Neural crest cell (in vitro differentiated cells): ENCODE measurements at regions not wholly inside any gene's neighbourhood (a gene's known extent, or its start where the extent isn't known, plus 50 kb on each side); places are given as distances from the start of the nearest gene placed in this dataset.

Experiments used
- DNase-seq: peaks from one replicate; pipeline ENCODE4 v3.0.0; 2021; ENCODE audit warnings: low read depth, mixed read lengths, low spot score
- H3K27ac Mint-ChIP-seq: one replicate; pipeline ENCODE4 v1.8.0; 2021; ENCODE audit warnings: mild to moderate bottlenecking, mixed read lengths; ENCODE audit not compliant: unreplicated experiment
- H3K27me3 Mint-ChIP-seq: 2 replicates; pipeline ENCODE4 v1.8.0; 2021; ENCODE audit warnings: low read depth, mild to moderate bottlenecking, mixed read lengths
- H3K36me3 Mint-ChIP-seq: 2 replicates; pipeline ENCODE4 v1.8.0; 2021; ENCODE audit warnings: low read depth, mild to moderate bottlenecking, mixed read lengths
- H3K4me1 Mint-ChIP-seq: 2 replicates; pipeline ENCODE4 v1.8.0; 2021; ENCODE audit warnings: mixed read lengths
- H3K4me3 Mint-ChIP-seq: one replicate; pipeline ENCODE4 v1.8.0; 2021; ENCODE audit warnings: mild to moderate bottlenecking, mixed read lengths
- H3K9me3 Mint-ChIP-seq: 2 replicates; pipeline ENCODE4 v1.8.0; 2021; ENCODE audit warnings: mixed read lengths
- CTCF ChIP-seq: fragments of 200-600 bp; sonication (generic); conservative IDR thresholded peaks from 2 replicates; pipeline ENCODE4 v1.5.0; 2021; ENCODE audit warnings: antibody characterized with exemption, mild to moderate bottlenecking

GRCh38 chr11:100585728-100586127, 101.4 kb upstream of the ARHGAP42 start:
- Mint-ChIP-seq H3K9me3 (peaks cover 3% of the 10 kb centered on the region), H3K36me3 (no peaks in the 10 kb centered on the region), H3K4me1 (no peaks in the 10 kb centered on the region), H3K4me3 (no peak overlapping the region), H3K27me3 (no peaks in the 10 kb centered on the region), H3K27ac (no peak overlapping the region)
- no peak for TF ChIP-seq CTCF
- DNase-seq = no peak

DNA sequence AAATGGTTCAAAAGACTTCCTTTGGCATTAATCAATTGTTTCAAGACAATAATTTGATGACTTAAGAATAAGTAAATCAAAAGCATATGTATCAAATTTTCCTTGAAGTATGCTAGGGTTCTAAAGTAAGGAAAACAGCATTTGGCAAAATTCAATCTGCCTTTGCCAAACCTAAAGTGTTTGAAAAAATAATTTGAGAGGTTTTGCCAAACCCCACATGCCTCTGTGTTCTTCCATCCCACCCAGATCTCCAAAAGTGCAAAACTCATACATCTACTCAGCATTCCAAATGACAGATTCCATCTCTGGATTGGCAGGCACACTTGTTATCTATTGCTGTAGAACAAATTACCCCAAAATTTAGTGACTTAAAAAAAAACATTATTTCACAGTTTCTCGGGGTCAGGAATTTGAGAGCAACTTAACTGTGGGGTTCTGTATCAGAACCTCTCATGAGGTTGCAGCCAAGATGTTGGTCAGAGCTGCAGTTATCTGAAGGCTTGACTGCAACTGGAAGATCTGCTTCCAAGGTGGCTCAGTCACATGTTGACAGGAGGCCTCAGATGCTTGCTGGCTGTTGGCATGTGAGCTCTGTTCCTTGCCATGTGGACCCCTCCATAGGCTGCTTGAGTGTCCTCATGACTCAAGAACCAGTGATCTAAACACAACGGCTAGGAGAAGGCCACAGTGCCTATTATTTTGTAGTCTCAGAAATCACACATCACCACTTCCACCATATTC, 100.6 kb upstream of the ARHGAP42 start:
- Mint-ChIP-seq H3K27ac (no peak overlapping the region), H3K4me1 (no peaks in the 10 kb centered on the region), H3K36me3 (no peaks in the 10 kb centered on the region), H3K4me3 (no peak overlapping the region), H3K9me3 (peaks cover 3% of the 10 kb centered on the region), H3K27me3 (no peaks in the 10 kb centered on the region)
- no peak for DNase-seq
- no peak for TF ChIP-seq CTCF

- H3K27me3 Mint-ChIP-seq = no peaks in the 10 kb centered on the region
- H3K36me3 Mint-ChIP-seq = no peaks in the 10 kb centered on the region
- H3K4me1 Mint-ChIP-seq = no peaks in the 10 kb centered on the region
- H3K4me3 Mint-ChIP-seq = no peak overlapping the region
- H3K27ac Mint-ChIP-seq = no peak overlapping the region
- H3K9me3 Mint-ChIP-seq = no peaks in the 10 kb centered on the region
- TF ChIP-seq CTCF = no peak
- no peak for DNase-seq
Measured at GRCh38 chr11:100592619-100593260, 94.3 kb upstream of the ARHGAP42 start.

GRCh38 chr11:100593291-100593690, 93.8 kb upstream of the ARHGAP42 start:
- H3K27me3 Mint-ChIP-seq = no peaks in the 10 kb centered on the region
- H3K9me3 Mint-ChIP-seq = no peaks in the 10 kb centered on the region

DNA sequence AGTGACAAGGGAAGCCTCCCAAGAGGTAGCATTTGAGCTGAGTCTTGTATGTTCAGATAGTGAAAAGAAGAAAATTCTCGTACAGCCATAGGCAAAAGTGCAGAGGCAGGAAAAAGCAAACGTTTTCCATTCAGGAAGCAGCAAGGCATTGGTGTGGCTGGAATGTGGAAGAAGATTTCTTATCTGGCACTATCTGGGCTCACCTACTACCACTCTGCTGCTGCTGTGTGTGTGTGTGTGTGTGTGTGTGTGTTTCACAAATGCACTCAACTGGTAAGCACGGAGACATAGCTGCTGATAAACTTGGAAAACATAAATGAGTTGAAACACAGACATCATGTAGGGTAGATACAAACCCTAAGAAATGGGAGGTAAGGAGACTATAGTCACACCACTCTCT, 92.8 kb upstream of the ARHGAP42 start:
- no peak for TF ChIP-seq CTCF
- H3K36me3 Mint-ChIP-seq = no peaks in the 10 kb centered on the region
- H3K27me3 Mint-ChIP-seq = no peaks in the 10 kb centered on the region
- no peak overlapping the region for H3K27ac Mint-ChIP-seq
- H3K4me3 Mint-ChIP-seq = no peak overlapping the region
- H3K9me3 Mint-ChIP-seq = no peaks in the 10 kb centered on the region
- DNase-seq = no peak
- H3K4me1 Mint-ChIP-seq = no peaks in the 10 kb centered on the region

More at GRCh38 chr11:100593291-100593690, 93.8 kb upstream of the ARHGAP42 start:
- Mint-ChIP-seq H3K36me3 (no peaks in the 10 kb centered on the region), H3K4me1 (no peaks in the 10 kb centered on the region), H3K4me3 (no peak overlapping the region), H3K27ac (no peak overlapping the region)
- DNase-seq = no peak
- TF ChIP-seq CTCF = no peak
